ENCODE measurements at regions not wholly inside any gene's neighbourhood (a gene's known extent, or its start where the extent isn't known, plus 50 kb on each side); places are given as distances from the start of the nearest gene placed in this dataset.

- TF ChIP-seq, protein P1, sequence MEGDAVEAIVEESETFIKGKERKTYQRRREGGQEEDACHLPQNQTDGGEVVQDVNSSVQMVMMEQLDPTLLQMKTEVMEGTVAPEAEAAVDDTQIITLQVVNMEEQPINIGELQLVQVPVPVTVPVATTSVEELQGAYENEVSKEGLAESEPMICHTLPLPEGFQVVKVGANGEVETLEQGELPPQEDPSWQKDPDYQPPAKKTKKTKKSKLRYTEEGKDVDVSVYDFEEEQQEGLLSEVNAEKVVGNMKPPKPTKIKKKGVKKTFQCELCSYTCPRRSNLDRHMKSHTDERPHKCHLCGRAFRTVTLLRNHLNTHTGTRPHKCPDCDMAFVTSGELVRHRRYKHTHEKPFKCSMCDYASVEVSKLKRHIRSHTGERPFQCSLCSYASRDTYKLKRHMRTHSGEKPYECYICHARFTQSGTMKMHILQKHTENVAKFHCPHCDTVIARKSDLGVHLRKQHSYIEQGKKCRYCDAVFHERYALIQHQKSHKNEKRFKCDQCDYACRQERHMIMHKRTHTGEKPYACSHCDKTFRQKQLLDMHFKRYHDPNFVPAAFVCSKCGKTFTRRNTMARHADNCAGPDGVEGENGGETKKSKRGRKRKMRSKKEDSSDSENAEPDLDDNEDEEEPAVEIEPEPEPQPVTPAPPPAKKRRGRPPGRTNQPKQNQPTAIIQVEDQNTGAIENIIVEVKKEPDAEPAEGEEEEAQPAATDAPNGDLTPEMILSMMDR (IDR thresholded peaks at IDR 0.05), result no peak
- no peak for TF ChIP-seq EZH2 (IDR thresholded peaks at IDR 0.05; ENCODE audit: borderline replicate concordance, insufficient read depth, low read depth, low read length, poor library complexity, severe bottlenecking)
Observed at GRCh38 chr3:45313743-45314403, 74.5 kb upstream of the LARS2 start.

Data from B cell (primary cell).